B cell (primary cell): ENCODE measurements at regions not wholly inside any gene's neighbourhood (a gene's known extent, or its start where the extent isn't known, plus 50 kb on each side); places are given as distances from the start of the nearest gene placed in this dataset.

Source experiments
- ATAC-seq: fragments of 200-7000 bp; cut with Tn5 transposase; one replicate; pipeline ENCODE4 v1.10.0; 2021; ENCODE audit warnings: low read depth, mild to moderate bottlenecking, moderate number of reproducible peaks, moderate library complexity
- CTCF ChIA-PET: fragments of 350-600 bp; sonication (Branson Sonifier 250); formaldehyde crosslinking; loops from one replicate; lab custom pipeline; 2021; ENCODE audit warnings: antibody characterized with exemption, inconsistent platforms; lab: Charles Lee
- POLR2A ChIA-PET: fragments of 350-600 bp; sonication (Branson Sonifier 250); formaldehyde crosslinking; loops from one replicate; lab custom pipeline; 2021; ENCODE audit warnings: antibody characterized with exemption; lab: Charles Lee
- DNase-seq: peaks from one replicate; pipeline ENCODE4 v3.0.0; 2013
- H2AFZ ChIP-seq: 2 replicates; pipeline ENCODE4 v1.6.1; 2012; ENCODE audit warnings: mild to moderate bottlenecking, low read depth, low read length; ENCODE audit not compliant: insufficient read depth, poor library complexity, severe bottlenecking
- H3K27ac ChIP-seq, 2 donors: 1 replicate in 1 of 2; 2 replicates in 1 of 2; pipeline ENCODE4 v1.5.1; 2012 to 2013; ENCODE audit warnings: low read length in 2 of 2, mild to moderate bottlenecking in 2 of 2, moderate library complexity in 1 of 2
- H3K27me3 ChIP-seq, 4 experiments: fragments of 200-600 bp in 1 of 4; sonication (generic) in 1 of 4; replicated peaks in 1 of 4; 1 replicate in 2 of 4; 2 replicates in 2 of 4; pipeline versions ENCODE4 v1.6.1 to v1.7.0; 2013 to 2016; ENCODE audit warnings: low read length in 3 of 4, mild to moderate bottlenecking in 2 of 4, mixed read lengths in 1 of 4, moderate library complexity in 1 of 4; ENCODE audit not compliant: insufficient read depth in 4 of 4, control insufficient read depth in 3 of 4; ENCODE audit errors: control extremely low read depth in 1 of 4
- H3K36me3 ChIP-seq, 2 experiments: replicated peaks in 1 of 2; 1 replicate in 1 of 2; 2 replicates in 1 of 2; pipeline versions ENCODE4 v1.6.1 to v1.7.1; 2013; ENCODE audit warnings: low read length in 1 of 2; ENCODE audit not compliant: insufficient read depth in 2 of 2, control insufficient read depth in 1 of 2; ENCODE audit errors: control extremely low read depth in 1 of 2, extremely low read depth in 1 of 2
- H3K4me1 ChIP-seq, 2 donors: fragments of 200-600 bp in 1 of 2; sonication (generic) in 1 of 2; 1 replicate in 1 of 2; 2 replicates in 1 of 2; pipeline versions ENCODE4 v1.5.1 to v1.6.1; 2013 to 2017; ENCODE audit warnings: low read length in 2 of 2; ENCODE audit not compliant: control insufficient read depth in 2 of 2, insufficient read depth in 2 of 2
- H3K4me2 ChIP-seq: replicated peaks from 2 replicates; pipeline ENCODE3; 2012; ENCODE audit warnings: mild to moderate bottlenecking, low read depth, low read length; ENCODE audit not compliant: poor library complexity, severe bottlenecking
- H3K4me3 ChIP-seq, 5 experiments: fragments of 200-600 bp in 1 of 5; sonication (generic) in 1 of 5; 1 replicate in 3 of 5; 2 replicates in 2 of 5; pipeline versions ENCODE4 v1.5.1 to v1.7.0; 2011 to 2016; ENCODE audit warnings: low read length in 4 of 5, mild to moderate bottlenecking in 4 of 5, low read depth in 2 of 5, control low read depth in 1 of 5, moderate library complexity in 1 of 5; ENCODE audit not compliant: insufficient read depth in 1 of 5; ENCODE audit errors: control extremely low read depth in 1 of 5, extremely low read depth in 1 of 5
- H3K79me2 ChIP-seq: fragments of 200-600 bp; sonication (generic); one replicate; pipeline ENCODE4 v1.6.0; 2016; ENCODE audit warnings: low read length; ENCODE audit not compliant: control insufficient read depth, insufficient read depth
- H3K9ac ChIP-seq: fragments of 200-600 bp; sonication (generic); 2 replicates; pipeline ENCODE4 v1.6.1; 2017; ENCODE audit warnings: mild to moderate bottlenecking, low read length, moderate library complexity
- H3K9me3 ChIP-seq, 3 donors: one replicate each; pipeline versions ENCODE4 v1.6.1 to v1.7.1; 2013; ENCODE audit warnings: low read length in 2 of 3; ENCODE audit not compliant: control insufficient read depth in 2 of 3, insufficient read depth in 1 of 3; ENCODE audit errors: control extremely low read depth in 1 of 3
- H4K20me1 ChIP-seq: 2 replicates; pipeline ENCODE4 v1.6.0; 2012; ENCODE audit warnings: mild to moderate bottlenecking, low read length; ENCODE audit not compliant: insufficient read depth, control insufficient read depth, poor library complexity, severe bottlenecking
- H3K27ac Mint-ChIP-seq: one replicate; pipeline ENCODE4 v1.8.0; 2021; ENCODE audit warnings: mixed read lengths
- H3K27me3 Mint-ChIP-seq: one replicate; pipeline ENCODE4 v1.8.0; 2021; ENCODE audit warnings: mixed read lengths
- H3K4me1 Mint-ChIP-seq: one replicate; pipeline ENCODE4 v1.8.0; 2021; ENCODE audit warnings: mixed read lengths
- H3K4me3 Mint-ChIP-seq: one replicate; pipeline ENCODE4 v1.8.0; 2021; ENCODE audit warnings: mixed read lengths
- H3K9me3 Mint-ChIP-seq: one replicate; pipeline ENCODE4 v1.8.0; 2022; ENCODE audit warnings: mixed read lengths; ENCODE audit not compliant: insufficient read depth
- EZH2 ChIP-seq: IDR thresholded peaks from 2 replicates; pipeline ENCODE4 v1.6.1; 2012; ENCODE audit warnings: borderline replicate concordance, low read depth, mild to moderate bottlenecking, moderate library complexity, low read length; ENCODE audit not compliant: insufficient read depth, poor library complexity, severe bottlenecking
- WGBS: methylation state at CpG from one replicate; pipeline ENCODE4 v1.1.5; 2013; ENCODE audit warnings: missing lambda C conversion rate; ENCODE audit not compliant: insufficient coverage; 5-methylcytosine and 5-hydroxymethylcytosine counted together
- intact Hi-C: fragments of 100-400 bp; cut with micrococcal nuclease; formaldehyde crosslinking; loops from one replicate; pipeline ENCODE4 v1.10.0; 2022
- TF ChIP-seq, protein P1 (sequence below): fragments of 200-600 bp; IDR thresholded peaks from one replicate; pipeline ENCODE4 v1.8.0; 2022; ENCODE audit warnings: antibody characterized with exemption, mild to moderate bottlenecking

DNA sequence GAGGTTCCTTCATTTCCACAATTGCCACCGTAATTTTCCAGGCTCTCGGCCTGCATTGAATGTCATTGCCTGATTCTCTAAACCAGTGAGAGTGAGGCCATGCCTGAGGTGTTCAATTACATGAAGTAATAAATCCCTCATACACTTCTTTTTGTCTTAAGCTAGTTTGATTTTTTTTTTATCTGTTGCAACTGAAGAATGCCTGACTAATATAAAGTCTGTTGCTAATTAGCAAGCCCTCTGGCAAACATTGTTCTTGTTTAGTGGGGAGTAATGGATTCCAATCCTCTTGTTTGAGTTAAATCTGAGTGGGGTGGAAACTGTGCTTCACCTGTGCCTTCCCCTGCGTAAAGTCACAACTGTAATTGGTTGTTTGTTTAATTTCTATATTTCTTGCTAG, 338.1 kb upstream of the ATP10B start:
- H3K27me3 Mint-ChIP-seq: no peaks in the 10 kb centered on the region
- H3K27ac Mint-ChIP-seq: no peak overlapping the region
- no peak overlapping the region for H3K4me3 ChIP-seq
- H2AFZ ChIP-seq: no peak overlapping the region
- DNase-seq (no peak), ATAC-seq (no peak)
- no peaks in the 10 kb centered on the region for H3K9me3 ChIP-seq
- intact Hi-C loops: no loop called here
- H4K20me1 ChIP-seq: no peaks in the 10 kb centered on the region
- no peak for TF ChIP-seq EZH2
- TF ChIP-seq, protein P1, sequence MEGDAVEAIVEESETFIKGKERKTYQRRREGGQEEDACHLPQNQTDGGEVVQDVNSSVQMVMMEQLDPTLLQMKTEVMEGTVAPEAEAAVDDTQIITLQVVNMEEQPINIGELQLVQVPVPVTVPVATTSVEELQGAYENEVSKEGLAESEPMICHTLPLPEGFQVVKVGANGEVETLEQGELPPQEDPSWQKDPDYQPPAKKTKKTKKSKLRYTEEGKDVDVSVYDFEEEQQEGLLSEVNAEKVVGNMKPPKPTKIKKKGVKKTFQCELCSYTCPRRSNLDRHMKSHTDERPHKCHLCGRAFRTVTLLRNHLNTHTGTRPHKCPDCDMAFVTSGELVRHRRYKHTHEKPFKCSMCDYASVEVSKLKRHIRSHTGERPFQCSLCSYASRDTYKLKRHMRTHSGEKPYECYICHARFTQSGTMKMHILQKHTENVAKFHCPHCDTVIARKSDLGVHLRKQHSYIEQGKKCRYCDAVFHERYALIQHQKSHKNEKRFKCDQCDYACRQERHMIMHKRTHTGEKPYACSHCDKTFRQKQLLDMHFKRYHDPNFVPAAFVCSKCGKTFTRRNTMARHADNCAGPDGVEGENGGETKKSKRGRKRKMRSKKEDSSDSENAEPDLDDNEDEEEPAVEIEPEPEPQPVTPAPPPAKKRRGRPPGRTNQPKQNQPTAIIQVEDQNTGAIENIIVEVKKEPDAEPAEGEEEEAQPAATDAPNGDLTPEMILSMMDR: no peak
- H3K9ac ChIP-seq: no peak overlapping the region
- no peaks in the 10 kb centered on the region for H3K9me3 Mint-ChIP-seq
- ChIA-PET POLR2A (no interaction called here), CTCF (no interaction called here)
- H3K27ac ChIP-seq: no peak overlapping the region
- no peaks in the 10 kb centered on the region for H3K27me3 ChIP-seq
- H3K36me3 ChIP-seq: no peaks in the 10 kb centered on the region
- H3K4me2 ChIP-seq: no peak overlapping the region
- H3K4me3 Mint-ChIP-seq: no peak overlapping the region
- no peaks in the 10 kb centered on the region for H3K79me2 ChIP-seq
- no peaks in the 10 kb centered on the region for H3K4me1 Mint-ChIP-seq
- H3K4me1 ChIP-seq: no peaks in the 10 kb centered on the region
- 100% methylated on average over 1 of the region's 3 CpGs for WGBS

- no peaks in the 10 kb centered on the region for H3K27me3 ChIP-seq
- H3K4me3 ChIP-seq: no peak overlapping the region
- H3K9ac ChIP-seq: no peak overlapping the region
- H4K20me1 ChIP-seq: no peaks in the 10 kb centered on the region
- TF ChIP-seq, protein P1: no peak
- TF ChIP-seq EZH2: no peak
- DNase-seq: no peak
- H3K4me2 ChIP-seq: no peak overlapping the region
- H2AFZ ChIP-seq: no peak overlapping the region
- WGBS: no CpG with 5 or more reads among the region's 1 CpG
- ATAC-seq: no peak
- ChIA-PET CTCF (no interaction called here), POLR2A (no interaction called here)
- H3K4me1 Mint-ChIP-seq: no peaks in the 10 kb centered on the region
- no peaks in the 10 kb centered on the region for H3K79me2 ChIP-seq
- no peaks in the 10 kb centered on the region for H3K27me3 Mint-ChIP-seq
- no peaks in the 10 kb centered on the region for H3K9me3 Mint-ChIP-seq
- no peak overlapping the region for H3K27ac ChIP-seq
- intact Hi-C loops: no loop called here
- no peaks in the 10 kb centered on the region for H3K4me1 ChIP-seq
- H3K36me3 ChIP-seq: no peaks in the 10 kb centered on the region
- H3K27ac Mint-ChIP-seq: no peak overlapping the region
- H3K9me3 ChIP-seq: no peaks in the 10 kb centered on the region
- no peak overlapping the region for H3K4me3 Mint-ChIP-seq
Observed at GRCh38 chr5:161189452-161189851, 337.4 kb upstream of the ATP10B start.
